Subcutaneous abdominal adipose tissue (tissue), 5 donors: ENCODE measurements at regions not wholly inside any gene's neighbourhood (a gene's known extent, or its start where the extent isn't known, plus 50 kb on each side); places are given as distances from the start of the nearest gene placed in this dataset.
"Not testable (repeated sequence)": the region's sequence is repeated elsewhere in the genome, so short reads cannot be mapped to it uniquely, and the experiment has no call there.

Experiments used
- H3K27ac ChIP-seq: one replicate; pipeline ENCODE4 v1.7.0; 2013; ENCODE audit warnings: low read depth, mild to moderate bottlenecking, inconsistent platforms, low read length, moderate library complexity
- H3K27me3 ChIP-seq, 5 donors: one replicate each; pipeline ENCODE4 v1.7.0; 2013; ENCODE audit warnings: low read length in 5 of 5, inconsistent platforms in 1 of 5; ENCODE audit not compliant: control insufficient read depth in 5 of 5, insufficient read depth in 4 of 5
- H3K36me3 ChIP-seq, 5 donors: one replicate each; pipeline ENCODE4 v1.7.0; 2013; ENCODE audit warnings: low read length in 5 of 5; ENCODE audit not compliant: control insufficient read depth in 5 of 5, insufficient read depth in 5 of 5
- H3K4me1 ChIP-seq, 5 donors: one replicate each; pipeline ENCODE4 v1.7.0; 2013; ENCODE audit warnings: low read length in 5 of 5, mild to moderate bottlenecking in 3 of 5, moderate library complexity in 1 of 5; ENCODE audit not compliant: control insufficient read depth in 5 of 5, insufficient read depth in 5 of 5
- H3K4me3 ChIP-seq, 5 donors: one replicate each; pipeline ENCODE4 v1.7.0; 2013; ENCODE audit warnings: low read length in 5 of 5, low read depth in 1 of 5
- H3K9ac ChIP-seq, 5 donors: one replicate each; pipeline ENCODE4 v1.7.0; 2013; ENCODE audit warnings: low read length in 5 of 5, mild to moderate bottlenecking in 4 of 5, moderate library complexity in 3 of 5
- H3K9me3 ChIP-seq, 5 donors: one replicate each; pipeline ENCODE4 v1.7.0; 2013; ENCODE audit warnings: low read length in 5 of 5; ENCODE audit not compliant: control insufficient read depth in 5 of 5
- donor health status: healthy.
- donor health status: healthy.
- donor health status: healthy.
- donor health status: healthy.
- donor health status: healthy.

- Histone ChIP-seq H3K9me3 (no peaks in the 10 kb centered on the region), H3K27ac (no peak overlapping the region), H3K4me3 (peak overlapping the region; percentile 57 to 86 (median 77)), H3K4me1 (peaks cover 0 to 13% (median 6%) of the 10 kb centered on the region in 5 donors), H3K36me3 (no peaks in the 10 kb centered on the region), H3K27me3 (no peaks in the 10 kb centered on the region), H3K9ac (peak overlapping the region in 1 of 5 donors; percentile 62)
Measured at GRCh38 chr13:22915442-22916082, 265.2 kb upstream of the SGCG start.

GRCh38 chr13:22916276-22916675, 264.5 kb upstream of the SGCG start:
- H3K4me3 ChIP-seq = peak overlapping the region in 2 of 5 donors; percentile 77 to 80
- H3K9ac ChIP-seq, H3K27ac ChIP-seq, H3K9me3 ChIP-seq, H3K36me3 ChIP-seq, H3K27me3 ChIP-seq: not testable (repeated sequence)
- peaks cover 0 to 13% (median 6%) of the 10 kb centered on the region in 5 donors for H3K4me1 ChIP-seq

- peak overlapping the region in 4 of 5 donors; percentile 53 to 77 (median 64) for H3K9ac ChIP-seq
Measured at GRCh38 chr13:22925881-22926747, 254.7 kb upstream of the SGCG start.

GRCh38 chr13:22926748-22927400, 253.9 kb upstream of the SGCG start:
- peak overlapping the region in 4 of 5 donors; percentile 13 to 77 (median 56) for H3K9ac ChIP-seq
- no peaks in the 10 kb centered on the region for H3K9me3 ChIP-seq
- H3K27ac ChIP-seq = peak overlapping the region; percentile 16
- peak overlapping the region; percentile 53 to 78 (median 59) for H3K4me3 ChIP-seq
- H3K4me1 ChIP-seq = peaks cover 1 to 19% (median 13%) of the 10 kb centered on the region in 5 donors
- H3K27me3 ChIP-seq = no peaks in the 10 kb centered on the region
- H3K36me3 ChIP-seq = no peaks in the 10 kb centered on the region

More at GRCh38 chr13:22925881-22926747, 254.7 kb upstream of the SGCG start:
- H3K9me3 ChIP-seq = no peaks in the 10 kb centered on the region
- peak overlapping the region in 4 of 5 donors; percentile 58 to 78 (median 68) for H3K4me3 ChIP-seq
- peak overlapping the region; percentile 57 for H3K27ac ChIP-seq
- no peaks in the 10 kb centered on the region for H3K27me3 ChIP-seq
- H3K4me1 ChIP-seq = peaks cover 1 to 19% (median 13%) of the 10 kb centered on the region in 5 donors
- no peaks in the 10 kb centered on the region for H3K36me3 ChIP-seq

- peak overlapping the region in 1 of 5 donors; percentile 59 for H3K4me3 ChIP-seq
- not testable (repeated sequence) for H3K27me3 ChIP-seq, H3K36me3 ChIP-seq, H3K9me3 ChIP-seq, H3K9ac ChIP-seq
- H3K27ac ChIP-seq = peak overlapping the region; percentile 14
- peaks cover 1 to 19% (median 13%) of the 10 kb centered on the region in 5 donors for H3K4me1 ChIP-seq
Measured at GRCh38 chr13:22927845-22928244, 252.9 kb upstream of the SGCG start.

GRCh38 chr13:22929381-22930126, 251.2 kb upstream of the SGCG start:
- Histone ChIP-seq H3K9ac (no peak overlapping the region), H3K36me3 (peaks cover 0 to 8% (median 3%) of the 10 kb centered on the region in 5 donors), H3K27ac (no peak overlapping the region), H3K9me3 (no peaks in the 10 kb centered on the region), H3K27me3 (no peaks in the 10 kb centered on the region), H3K4me1 (peaks cover 1 to 19% (median 13%) of the 10 kb centered on the region in 5 donors), H3K4me3 (no peak overlapping the region)

GRCh38 chr13:22931576-22931975, 249.2 kb upstream of the SGCG start:
- no peak overlapping the region for H3K9ac ChIP-seq
- peaks cover 0 to 12% (median 9%) of the 10 kb centered on the region in 5 donors for H3K4me1 ChIP-seq
- H3K4me3 ChIP-seq = no peak overlapping the region
- no peak overlapping the region for H3K27ac ChIP-seq
- H3K27me3 ChIP-seq = no peaks in the 10 kb centered on the region
- H3K36me3 ChIP-seq = peaks cover 0 to 8% (median 3%) of the 10 kb centered on the region in 5 donors
- H3K9me3 ChIP-seq = no peaks in the 10 kb centered on the region

- H3K4me1 ChIP-seq, H3K9me3 ChIP-seq, H3K9ac ChIP-seq, H3K27me3 ChIP-seq, H3K36me3 ChIP-seq, H3K27ac ChIP-seq, H3K4me3 ChIP-seq: not testable (repeated sequence)
Measured at GRCh38 chr13:22932632-22933412, 248.0 kb upstream of the SGCG start.

- H3K9ac ChIP-seq = no peak overlapping the region
- no peak overlapping the region for H3K4me3 ChIP-seq
- H3K27me3 ChIP-seq = no peaks in the 10 kb centered on the region
- peaks cover 0 to 8% (median 3%) of the 10 kb centered on the region in 5 donors for H3K36me3 ChIP-seq
- no peak overlapping the region for H3K27ac ChIP-seq
- H3K4me1 ChIP-seq = no peaks in the 10 kb centered on the region
- no peaks in the 10 kb centered on the region for H3K9me3 ChIP-seq
Measured at GRCh38 chr13:22933571-22934181, 247.1 kb upstream of the SGCG start.
